Hematopoietic multipotent progenitor cell treated with erythropoietin and hydrocortisone succinate and interleukin-3 and kit ligand, for 6 days (in vitro differentiated cells): ENCODE measurements at regions not wholly inside any gene's neighbourhood (a gene's known extent, or its start where the extent isn't known, plus 50 kb on each side); places are given as distances from the start of the nearest gene placed in this dataset.

Experiments used
- DNase-seq: peaks from one replicate; pipeline ENCODE4 v3.0.0-alpha.2; 2015

GRCh38 chr1:234535763-234536515, 57.0 kb upstream of the TARBP1 start:
- DNase-seq, result no peak

- no peak for DNase-seq
Measured at GRCh38 chr1:234535218-234535617, 56.2 kb upstream of the TARBP1 start.

- no peak for DNase-seq
Measured at GRCh38 chr1:234533975-234534876, 55.2 kb upstream of the TARBP1 start.

GRCh38 chr1:234533034-234533891, 54.3 kb upstream of the TARBP1 start:
- DNase-seq, result no peak

GRCh38 chr1:234532503-234532922, 53.5 kb upstream of the TARBP1 start:
- DNase-seq, result peak; percentile 51

GRCh38 chr1:234531151-234531635, 52.2 kb upstream of the TARBP1 start:
- no peak for DNase-seq

GRCh38 chr1:234530672-234531071, 51.7 kb upstream of the TARBP1 start:
- no peak for DNase-seq

GRCh38 chr1:234529950-234530237, 50.9 kb upstream of the TARBP1 start:
- no peak for DNase-seq

- DNase-seq, result peak; percentile 43
Measured at GRCh38 chr1:234529095-234529949, 50.3 kb upstream of the TARBP1 start.
